IMR-90 (cell line): ENCODE measurements at regions not wholly inside any gene's neighbourhood (a gene's known extent, or its start where the extent isn't known, plus 50 kb on each side); places are given as distances from the start of the nearest gene placed in this dataset.

Experiments used
- ATAC-seq: fragments of 200-7000 bp; cut with Tn5 transposase; 2 replicates; pipeline ENCODE4 v1.9.1; 2020; ENCODE audit warnings: low read depth, mild to moderate bottlenecking, moderate library complexity
- BruUV-seq: library from RNA; stranded (reverse); fragments of 400-500 nt; replicated peaks from 2 replicates; lab custom pipeline; 2021; lab: Mats Ljungman, UMichigan
- CTCF ChIA-PET: fragments of 300-600 bp; formaldehyde crosslinking; extraction: SDS; loops from one replicate; lab custom pipeline; 2021; ENCODE audit warnings: antibody characterized with exemption; lab: Yijun Ruan, JAX
- POLR2A ChIA-PET: fragments of 300-600 bp; sonication (Branson Sonifier 250); formaldehyde crosslinking; loops from one replicate; lab custom pipeline; 2022; ENCODE audit warnings: antibody characterized with exemption; ENCODE audit not compliant: unreplicated experiment; lab: Charles Lee
- DNase-seq: peaks from one replicate; pipeline ENCODE4 v3.0.0; 2013
- H2AFZ ChIP-seq: replicated peaks from 2 replicates; pipeline ENCODE3; 2013; ENCODE audit warnings: low read length, mild to moderate bottlenecking; ENCODE audit not compliant: poor library complexity
- H2AK5ac ChIP-seq: 2 replicates; pipeline ENCODE4 v1.6.1; 2013; ENCODE audit warnings: low read depth, low read length, inconsistent platforms
- H2AK9ac ChIP-seq: replicated peaks from 2 replicates; pipeline ENCODE3; 2013; ENCODE audit warnings: mild to moderate bottlenecking, low read depth, low read length, moderate library complexity; ENCODE audit not compliant: poor library complexity
- H2BK120ac ChIP-seq: 2 replicates; pipeline ENCODE4 v1.6.1; 2013; ENCODE audit warnings: low read depth, low read length, inconsistent platforms
- H2BK15ac ChIP-seq: 3 replicates; pipeline ENCODE4 v1.6.1; 2013; ENCODE audit warnings: low read depth, low read length, inconsistent platforms
- H2BK20ac ChIP-seq: 2 replicates; pipeline ENCODE4 v1.6.1; 2013; ENCODE audit warnings: low read depth, mild to moderate bottlenecking, inconsistent platforms, low read length, moderate library complexity
- H2BK5ac ChIP-seq: 2 replicates; pipeline ENCODE4 v1.6.1; 2013; ENCODE audit warnings: mild to moderate bottlenecking, low read depth, low read length, inconsistent platforms; ENCODE audit not compliant: poor library complexity, severe bottlenecking
- H3K14ac ChIP-seq: replicated peaks from 2 replicates; pipeline ENCODE4 v1.6.1; 2013; ENCODE audit warnings: low read depth, low read length, inconsistent platforms
- H3K18ac ChIP-seq: 2 replicates; pipeline ENCODE4 v1.6.1; 2013; ENCODE audit warnings: low read depth, low read length, control low read depth
- H3K23ac ChIP-seq: 2 replicates; pipeline ENCODE4 v1.6.1; 2013; ENCODE audit warnings: low read depth, low read length, inconsistent platforms
- H3K27ac ChIP-seq: 2 replicates; pipeline ENCODE4 v1.5.1; 2013; ENCODE audit warnings: mild to moderate bottlenecking, control low read depth, low read length; ENCODE audit not compliant: insufficient read depth
- H3K27me3 ChIP-seq: 2 replicates; pipeline ENCODE4 v1.6.1; 2013; ENCODE audit warnings: low read length; ENCODE audit not compliant: control insufficient read depth, insufficient read depth
- H3K36me3 ChIP-seq: 2 replicates; pipeline ENCODE4 v1.6.1; 2013; ENCODE audit warnings: low read length, mixed read lengths; ENCODE audit not compliant: control insufficient read depth, insufficient read depth
- H3K4ac ChIP-seq: 2 replicates; pipeline ENCODE4 v1.6.1; 2013; ENCODE audit warnings: low read depth, low read length, inconsistent platforms
- H3K4me1 ChIP-seq: 2 replicates; pipeline ENCODE4 v1.6.1; 2013; ENCODE audit warnings: low read length, mixed read lengths; ENCODE audit not compliant: control insufficient read depth, insufficient read depth
- H3K4me2 ChIP-seq: 2 replicates; pipeline ENCODE4 v1.6.1; 2013; ENCODE audit warnings: low read depth, mild to moderate bottlenecking, control low read depth, low read length, moderate library complexity
- H3K4me3 ChIP-seq: 2 replicates; pipeline ENCODE4 v1.5.1; 2013; ENCODE audit warnings: low read depth, mild to moderate bottlenecking, control low read depth, low read length, moderate library complexity; ENCODE audit not compliant: insufficient read depth
- H3K56ac ChIP-seq: 2 replicates; pipeline ENCODE4 v1.6.1; 2013; ENCODE audit warnings: low read length, inconsistent platforms; ENCODE audit not compliant: insufficient read depth; ENCODE audit errors: extremely low read depth
- H3K79me1 ChIP-seq, 2 experiments: 2 replicates each; pipeline ENCODE4 v1.6.1; 2013; ENCODE audit warnings: low read length in 2 of 2, inconsistent platforms in 1 of 2, low read depth in 1 of 2
- H3K9ac ChIP-seq: 2 replicates; pipeline ENCODE4 v1.6.1; 2013; ENCODE audit warnings: low read depth, low read length, control low read depth
- H3K9me1 ChIP-seq: 2 replicates; pipeline ENCODE4 v1.6.1; 2013; ENCODE audit warnings: low read length, inconsistent platforms; ENCODE audit not compliant: insufficient read depth
- H3K9me3 ChIP-seq: 2 replicates; pipeline ENCODE4 v1.6.1; 2013; ENCODE audit warnings: low read length; ENCODE audit not compliant: control insufficient read depth, insufficient read depth
- H4K20me1 ChIP-seq: 2 replicates; pipeline ENCODE4 v1.6.1; 2013; ENCODE audit warnings: low read length, inconsistent platforms; ENCODE audit not compliant: insufficient read depth
- H4K5ac ChIP-seq: 2 replicates; pipeline ENCODE4 v1.6.1; 2013; ENCODE audit warnings: mild to moderate bottlenecking, low read depth, low read length, control low read depth
- H4K8ac ChIP-seq, 2 experiments: 2 replicates each; pipeline ENCODE4 v1.6.1; 2013; ENCODE audit warnings: low read depth in 2 of 2, low read length in 2 of 2, control low read depth in 1 of 2, inconsistent platforms in 1 of 2
- H4K91ac ChIP-seq: 2 replicates; pipeline ENCODE4 v1.6.1; 2013; ENCODE audit warnings: low read depth, low read length, inconsistent platforms; ENCODE audit not compliant: insufficient read depth
- CEBPB ChIP-seq: IDR thresholded peaks from 2 replicates; pipeline ENCODE4 v1.6.1; 2012; ENCODE audit warnings: low read depth, low read length, improper control_type of control experiment
- CHD1 ChIP-seq: IDR thresholded peaks from 2 replicates; pipeline ENCODE4 v1.6.1; 2012; ENCODE audit warnings: low read depth, low read length, improper control_type of control experiment
- MAFK ChIP-seq: IDR thresholded peaks from 2 replicates; pipeline ENCODE4 v1.6.1; 2012; ENCODE audit warnings: low read depth, low read length, improper control_type of control experiment
- POLR2A ChIP-seq: IDR thresholded peaks from 2 replicates; pipeline ENCODE4 v1.6.1; 2012; ENCODE audit warnings: mild to moderate bottlenecking, low read depth, low read length
- RAD21 ChIP-seq: IDR thresholded peaks from 2 replicates; pipeline ENCODE4 v1.6.1; 2012; ENCODE audit warnings: low read length, improper control_type of control experiment
- RCOR1 ChIP-seq: IDR thresholded peaks from 2 replicates; pipeline ENCODE4 v1.6.1; 2012; ENCODE audit warnings: mild to moderate bottlenecking, low read length, improper control_type of control experiment; ENCODE audit not compliant: insufficient replicate concordance
- WGBS, 2 experiments: methylation state at CpG; one replicate each; pipeline versions ENCODE4 v1.1.5 to v1.1.7; 2013; ENCODE audit warnings: missing lambda C conversion rate in 2 of 2; ENCODE audit not compliant: insufficient read length in 1 of 2; ENCODE audit errors: extremely low coverage in 2 of 2; 5-methylcytosine and 5-hydroxymethylcytosine counted together
- dilution Hi-C: fragments of 300-500 bp; cut with HindIII; formaldehyde crosslinking; loops from one replicate; pipeline ENCODE4 v1.14.3; 2018; ENCODE audit warnings: low sequenced_read_pairs; ENCODE audit not compliant: unreplicated experiment
- in situ Hi-C: fragments of 300-500 bp; cut with MboI; formaldehyde crosslinking; loops from 3 replicates; pipeline ENCODE4 v1.14.3; 2019; ENCODE audit warnings: low sequenced_read_pairs, inconsistent platforms, mixed read lengths
- intact Hi-C: fragments of 100-400 bp; cut with micrococcal nuclease; formaldehyde crosslinking; loops from 2 replicates; pipeline ENCODE4 v1.10.0; 2022
- TF ChIP-seq, protein P1 (sequence below): fragments of 150-350 bp; IDR thresholded peaks from 2 replicates; pipeline ENCODE4 v1.6.1; 2017; ENCODE audit warnings: mild to moderate bottlenecking, antibody characterized with exemption, low read length, low read depth
- TF ChIP-seq, protein P2 (sequence below): fragments of 150-350 bp; IDR thresholded peaks from 2 replicates; pipeline ENCODE4 v1.6.1; 2016; ENCODE audit warnings: low read depth, mild to moderate bottlenecking, low read length, moderate library complexity, borderline replicate concordance

DNA sequence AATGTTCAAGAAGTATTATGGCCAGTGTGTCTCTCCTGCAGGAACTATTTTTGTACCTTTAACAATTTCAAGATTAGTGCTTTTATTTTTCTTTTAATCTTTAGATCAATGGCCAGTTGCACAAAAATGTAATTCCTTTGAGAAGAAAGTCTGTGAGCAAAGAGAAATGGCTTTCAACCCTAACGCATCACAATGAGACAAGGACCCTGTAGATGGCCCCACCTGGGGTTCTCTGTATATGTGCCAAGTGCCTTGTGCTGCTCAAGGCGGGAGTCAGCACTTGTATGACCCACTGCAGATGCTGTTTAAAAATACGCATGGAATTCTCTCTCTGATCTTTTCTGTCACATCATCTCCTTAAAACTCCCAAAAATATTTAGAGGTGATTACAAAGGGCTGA, 453.4 kb downstream of the OCA2 start:
- Histone ChIP-seq H2BK120ac (no peak overlapping the region), H3K79me1 (no peaks in the 10 kb centered on the region), H4K5ac (no peak overlapping the region), H2BK5ac (no peak overlapping the region), H4K8ac (no peak overlapping the region), H2AK9ac (no peak overlapping the region), H4K20me1 (no peaks in the 10 kb centered on the region), H2BK20ac (no peak overlapping the region), H3K18ac (no peak overlapping the region), H3K4me2 (no peak overlapping the region), H3K4ac (no peak overlapping the region), H4K91ac (no peak overlapping the region), H2AFZ (no peak overlapping the region), H3K36me3 (no peaks in the 10 kb centered on the region), H2AK5ac (no peak overlapping the region), H2BK15ac (no peak overlapping the region), H3K9ac (no peak overlapping the region), H3K23ac (no peak overlapping the region), H3K9me1 (no peaks in the 10 kb centered on the region), H3K27ac (no peak overlapping the region), H3K56ac (no peak overlapping the region), H3K4me1 (no peaks in the 10 kb centered on the region), H3K9me3 (peaks cover 10% of the 10 kb centered on the region; the same call in 1 of the 2 replicates), H3K14ac (no peak overlapping the region), H3K27me3 (no peaks in the 10 kb centered on the region), H3K4me3 (no peak overlapping the region)
- TF ChIP-seq CHD1 (no peak), CEBPB (no peak), MAFK (no peak), RCOR1 (no peak), RAD21 (no peak), POLR2A (no peak)
- TF ChIP-seq, protein P1, sequence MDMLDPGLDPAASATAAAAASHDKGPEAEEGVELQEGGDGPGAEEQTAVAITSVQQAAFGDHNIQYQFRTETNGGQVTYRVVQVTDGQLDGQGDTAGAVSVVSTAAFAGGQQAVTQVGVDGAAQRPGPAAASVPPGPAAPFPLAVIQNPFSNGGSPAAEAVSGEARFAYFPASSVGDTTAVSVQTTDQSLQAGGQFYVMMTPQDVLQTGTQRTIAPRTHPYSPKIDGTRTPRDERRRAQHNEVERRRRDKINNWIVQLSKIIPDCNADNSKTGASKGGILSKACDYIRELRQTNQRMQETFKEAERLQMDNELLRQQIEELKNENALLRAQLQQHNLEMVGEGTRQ: no peak
- TF ChIP-seq, protein P2, sequence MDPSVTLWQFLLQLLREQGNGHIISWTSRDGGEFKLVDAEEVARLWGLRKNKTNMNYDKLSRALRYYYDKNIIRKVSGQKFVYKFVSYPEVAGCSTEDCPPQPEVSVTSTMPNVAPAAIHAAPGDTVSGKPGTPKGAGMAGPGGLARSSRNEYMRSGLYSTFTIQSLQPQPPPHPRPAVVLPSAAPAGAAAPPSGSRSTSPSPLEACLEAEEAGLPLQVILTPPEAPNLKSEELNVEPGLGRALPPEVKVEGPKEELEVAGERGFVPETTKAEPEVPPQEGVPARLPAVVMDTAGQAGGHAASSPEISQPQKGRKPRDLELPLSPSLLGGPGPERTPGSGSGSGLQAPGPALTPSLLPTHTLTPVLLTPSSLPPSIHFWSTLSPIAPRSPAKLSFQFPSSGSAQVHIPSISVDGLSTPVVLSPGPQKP: no peak
- in situ Hi-C loops: no loop called here
- CTCF ChIA-PET: no interaction called here
- no TSS peak for BruUV-seq
- POLR2A ChIA-PET: no interaction called here
- ATAC-seq (no peak), DNase-seq (no peak)
- dilution Hi-C loops: no loop called here
- no CpG with 5 or more reads among the region's 3 CpGs for WGBS, 2 experiments
- intact Hi-C loops: no loop called here
